H9 (cell line): ENCODE measurements at regions not wholly inside any gene's neighbourhood (a gene's known extent, or its start where the extent isn't known, plus 50 kb on each side); places are given as distances from the start of the nearest gene placed in this dataset.

ENCODE experiments used
- DNase-seq: peaks from one replicate; pipeline ENCODE4 v3.0.0-alpha.2; 2017
- H2AFZ ChIP-seq: one replicate; pipeline ENCODE4 v1.6.1; 2013; ENCODE audit warnings: mild to moderate bottlenecking, low read length, control low read depth, moderate library complexity
- H2AK5ac ChIP-seq: 2 replicates; pipeline ENCODE4 v1.6.1; 2013; ENCODE audit warnings: low read length, control low read depth, mixed read lengths; ENCODE audit not compliant: insufficient read length
- H2BK120ac ChIP-seq: one replicate; pipeline ENCODE4 v1.6.1; 2013; ENCODE audit warnings: low read depth, mild to moderate bottlenecking, low read length, control low read depth, inconsistent platforms; ENCODE audit not compliant: poor library complexity, severe bottlenecking
- H2BK12ac ChIP-seq: 2 replicates; pipeline ENCODE4 v1.6.1; 2013; ENCODE audit warnings: low read length, control low read depth, mixed read lengths, low read depth; ENCODE audit not compliant: insufficient read length
- H2BK15ac ChIP-seq: 2 replicates; pipeline ENCODE4 v1.6.1; 2013; ENCODE audit warnings: low read depth, low read length, control low read depth
- H2BK20ac ChIP-seq: one replicate; pipeline ENCODE4 v1.6.1; 2013; ENCODE audit warnings: low read depth, mild to moderate bottlenecking, low read length, control low read depth, inconsistent platforms; ENCODE audit not compliant: poor library complexity, severe bottlenecking
- H2BK5ac ChIP-seq: 2 replicates; pipeline ENCODE4 v1.6.1; 2013; ENCODE audit warnings: low read length, control low read depth, mixed read lengths; ENCODE audit not compliant: insufficient read length
- H3K14ac ChIP-seq: 2 replicates; pipeline ENCODE4 v1.6.1; 2013; ENCODE audit warnings: low read length, control low read depth; ENCODE audit not compliant: insufficient read depth
- H3K18ac ChIP-seq: 2 replicates; pipeline ENCODE4 v1.6.1; 2013; ENCODE audit warnings: low read depth, mild to moderate bottlenecking, mixed read lengths, low read length, control low read depth; ENCODE audit not compliant: insufficient read length
- H3K23ac ChIP-seq: 2 replicates; pipeline ENCODE4 v1.6.1; 2013; ENCODE audit warnings: low read length, control low read depth, mixed read lengths, low read depth; ENCODE audit not compliant: insufficient read length
- H3K23me2 ChIP-seq: 2 replicates; pipeline ENCODE4 v1.6.1; 2013; ENCODE audit warnings: low read depth, mild to moderate bottlenecking, mixed read lengths, low read length, control low read depth; ENCODE audit not compliant: insufficient read length, poor library complexity, severe bottlenecking
- H3K27ac ChIP-seq: 2 replicates; pipeline ENCODE4 v1.5.1; 2013; ENCODE audit warnings: low read length, control low read depth, mixed read lengths, low read depth; ENCODE audit not compliant: insufficient read length
- H3K27me3 ChIP-seq: 2 replicates; pipeline ENCODE4 v1.6.1; 2013; ENCODE audit warnings: low read length, control low read depth, inconsistent platforms; ENCODE audit not compliant: insufficient read depth
- H3K4ac ChIP-seq: 2 replicates; pipeline ENCODE4 v1.6.1; 2013; ENCODE audit warnings: low read depth, mild to moderate bottlenecking, control low read depth, inconsistent platforms, low read length, moderate library complexity
- H3K4me1 ChIP-seq: 2 replicates; pipeline ENCODE4 v1.6.1; 2013; ENCODE audit warnings: low read length, control low read depth, inconsistent platforms; ENCODE audit not compliant: insufficient read depth
- H3K4me2 ChIP-seq: 2 replicates; pipeline ENCODE4 v1.6.1; 2013; ENCODE audit warnings: low read length, control low read depth, mixed read lengths; ENCODE audit not compliant: insufficient read length, insufficient read depth
- H3K56ac ChIP-seq: 2 replicates; pipeline ENCODE4 v1.6.1; 2013; ENCODE audit warnings: low read depth, mild to moderate bottlenecking, mixed read lengths, low read length, control low read depth; ENCODE audit not compliant: insufficient read length
- H3K79me1 ChIP-seq: 2 replicates; pipeline ENCODE4 v1.6.1; 2013; ENCODE audit warnings: low read depth, mild to moderate bottlenecking, moderate library complexity, low read length, control low read depth, inconsistent platforms; ENCODE audit not compliant: insufficient read depth, poor library complexity, severe bottlenecking
- H3K79me2 ChIP-seq: 2 replicates; pipeline ENCODE4 v1.6.1; 2013; ENCODE audit warnings: low read length, control low read depth, inconsistent platforms; ENCODE audit not compliant: insufficient read depth
- H3K9ac ChIP-seq: 2 replicates; pipeline ENCODE4 v1.6.1; 2013; ENCODE audit warnings: low read length, control low read depth, mixed read lengths; ENCODE audit not compliant: insufficient read length; ENCODE audit errors: extremely low read depth
- H3K9me3 ChIP-seq: one replicate; pipeline ENCODE4 v1.6.1; 2013; ENCODE audit warnings: low read depth, low read length, inconsistent platforms; ENCODE audit not compliant: control insufficient read depth
- H3T11ph ChIP-seq: one replicate; pipeline ENCODE4 v1.6.1; 2013; ENCODE audit warnings: mild to moderate bottlenecking, low read length, control low read depth, inconsistent platforms
- H4K20me1 ChIP-seq: one replicate; pipeline ENCODE4 v1.6.1; 2013; ENCODE audit not compliant: control insufficient read depth, insufficient read length, insufficient read depth
- H4K5ac ChIP-seq: 2 replicates; pipeline ENCODE4 v1.6.1; 2013; ENCODE audit warnings: low read depth, mild to moderate bottlenecking, mixed read lengths, low read length, control low read depth; ENCODE audit not compliant: insufficient read length
- H4K8ac ChIP-seq: replicated peaks from 2 replicates; pipeline ENCODE4 v1.6.1; 2013; ENCODE audit warnings: low read length, control low read depth, mixed read lengths, low read depth; ENCODE audit not compliant: insufficient read length
- H4K91ac ChIP-seq: 2 replicates; pipeline ENCODE4 v1.6.1; 2013; ENCODE audit warnings: low read depth, mild to moderate bottlenecking, moderate library complexity, mixed read lengths, low read length, control low read depth; ENCODE audit not compliant: insufficient read length
- H3K27ac Mint-ChIP-seq, 3 experiments: 2 replicates in 2 of 3; 3 replicates in 1 of 3; pipeline ENCODE4 v1.8.0; 2020 to 2021; ENCODE audit warnings: mixed read lengths in 3 of 3, mild to moderate bottlenecking in 1 of 3, moderate library complexity in 1 of 3
- H3K27me3 Mint-ChIP-seq: 2 replicates; pipeline ENCODE4 v1.8.0; 2021; ENCODE audit warnings: low read depth, mild to moderate bottlenecking, moderate library complexity, mixed read lengths
- H3K36me3 Mint-ChIP-seq, 3 experiments: 2 replicates in 2 of 3; 3 replicates in 1 of 3; pipeline ENCODE4 v1.8.0; 2020 to 2021; ENCODE audit warnings: low read depth in 3 of 3, mixed read lengths in 3 of 3; ENCODE audit not compliant: insufficient read depth in 1 of 3
- H3K4me1 Mint-ChIP-seq, 2 experiments: 2 replicates each; pipeline ENCODE4 v1.8.0; 2020; ENCODE audit warnings: mixed read lengths in 2 of 2
- H3K4me3 Mint-ChIP-seq, 2 experiments: 2 replicates in 1 of 2; 3 replicates in 1 of 2; pipeline ENCODE4 v1.8.0; 2020 to 2021; ENCODE audit warnings: mild to moderate bottlenecking in 2 of 2, mixed read lengths in 2 of 2, moderate library complexity in 1 of 2
- H3K9me3 Mint-ChIP-seq, 2 experiments: 2 replicates in 1 of 2; 3 replicates in 1 of 2; pipeline ENCODE4 v1.8.0; 2020; ENCODE audit warnings: mild to moderate bottlenecking in 2 of 2, mixed read lengths in 2 of 2, moderate library complexity in 1 of 2
- CTCF ChIP-seq: fragments of 200-600 bp; sonication (generic); conservative IDR thresholded peaks from 3 replicates; pipeline ENCODE4 v1.8.0; 2021; ENCODE audit warnings: antibody characterized with exemption, mild to moderate bottlenecking
- WGBS: extraction: QIAGEN DNeasy Blood & Tissue Kit; methylation state at CpG from one replicate; pipeline ENCODE4 v1.1.7; 2013; ENCODE audit warnings: missing lambda C conversion rate, low lambda C conversion rate, mixed read lengths; ENCODE audit not compliant: insufficient read length; ENCODE audit errors: extremely low coverage; 5-methylcytosine and 5-hydroxymethylcytosine counted together

GRCh38 chr10:28937959-28938358, 260.6 kb downstream of the BAMBI start:
- Histone ChIP-seq H3K79me1 (no peaks in the 10 kb centered on the region), H3K27me3 (no peaks in the 10 kb centered on the region), H3K4me2 (no peak overlapping the region), H3K56ac (no peak overlapping the region), H4K91ac (no peak overlapping the region), H3K9me3 (no peaks in the 10 kb centered on the region), H4K20me1 (no peaks in the 10 kb centered on the region), H4K5ac (no peak overlapping the region), H3K23ac (no peak overlapping the region), H3T11ph (no peak overlapping the region), H3K9ac (no peak overlapping the region), H2BK20ac (no peak overlapping the region), H3K23me2 (no peaks in the 10 kb centered on the region), H2BK120ac (no peak overlapping the region), H3K79me2 (no peaks in the 10 kb centered on the region), H2BK15ac (no peak overlapping the region), H3K4ac (no peak overlapping the region), H2BK5ac (no peak overlapping the region), H3K4me1 (no peaks in the 10 kb centered on the region), H3K14ac (no peak overlapping the region), H3K18ac (no peak overlapping the region), H4K8ac (no peak overlapping the region), H2BK12ac (no peak overlapping the region), H3K27ac (no peak overlapping the region), H2AFZ (no peak overlapping the region), H2AK5ac (no peak overlapping the region)
- Mint-ChIP-seq H3K9me3 (peaks cover 11 to 18% of the 10 kb centered on the region in 2 experiments), H3K27ac (no peak overlapping the region), H3K27me3 (peaks cover 22% of the 10 kb centered on the region), H3K4me1 (peaks cover 17 to 18% of the 10 kb centered on the region in 2 experiments), H3K36me3 (peaks cover 0 to 15% (median 4%) of the 10 kb centered on the region in 3 experiments; a peak in 5 of 7 replicates), H3K4me3 (no peak overlapping the region)
- no peak for DNase-seq
- WGBS, result no CpG with 5 or more reads among the region's 7 CpGs
- no peak for TF ChIP-seq CTCF
